Lower lobe of right lung (tissue), 2 donors: ENCODE measurements at regions not wholly inside any gene's neighbourhood (a gene's known extent, or its start where the extent isn't known, plus 50 kb on each side); places are given as distances from the start of the nearest gene placed in this dataset.

Source experiments
- ATAC-seq, 2 donors: fragments of 200-7000 bp; cut with Tn5 transposase; one replicate each; pipeline ENCODE4 v1.9.1; 2020 to 2022; ENCODE audit warnings: mild to moderate bottlenecking in 2 of 2, moderate library complexity in 2 of 2
- DNase-seq: peaks from one replicate; pipeline ENCODE4 v3.0.0-alpha.2; 2020
- H3K27ac ChIP-seq: fragments of 200-600 bp; one replicate; pipeline ENCODE4 v1.8.0; 2022
- H3K27me3 ChIP-seq: fragments of 200-600 bp; one replicate; pipeline ENCODE4 v1.8.0; 2022; ENCODE audit warnings: low read depth
- H3K36me3 ChIP-seq: fragments of 200-600 bp; one replicate; pipeline ENCODE4 v1.8.0; 2022; ENCODE audit warnings: mild to moderate bottlenecking
- H3K4me1 ChIP-seq: fragments of 200-600 bp; one replicate; pipeline ENCODE4 v1.8.0; 2022
- H3K4me3 ChIP-seq: fragments of 200-600 bp; one replicate; pipeline ENCODE4 v1.8.0; 2022; ENCODE audit warnings: mild to moderate bottlenecking
- H3K9me3 ChIP-seq: fragments of 200-600 bp; one replicate; pipeline ENCODE4 v1.8.0; 2022
- CTCF ChIP-seq: fragments of 200-600 bp; IDR thresholded peaks from one replicate; pipeline ENCODE4 v1.8.0; 2022; ENCODE audit warnings: antibody characterized with exemption, mild to moderate bottlenecking
- intact Hi-C: fragments of 100-400 bp; cut with DNase I; formaldehyde crosslinking; loops from one replicate; pipeline ENCODE4 v1.11.0; 2022
- donor health status: DM: no; HTN: yes; CAD: no; lungs with severe emphysema.

GRCh38 chr10:30233186-30233959 lies 115.7 kb downstream of the MTPAP start:
- Histone ChIP-seq H3K27me3 (no peaks in the 10 kb centered on the region), H3K27ac (no peak overlapping the region), H3K9me3 (no peaks in the 10 kb centered on the region), H3K36me3 (no peaks in the 10 kb centered on the region), H3K4me3 (no peak overlapping the region), H3K4me1 (no peaks in the 10 kb centered on the region)
- intact Hi-C loops, result no loop called here
- ATAC-seq (no peak), DNase-seq (no peak)
- no peak for TF ChIP-seq CTCF

- DNase-seq (no peak), ATAC-seq (no peak)
- H3K27ac ChIP-seq, result no peak overlapping the region
- no peak overlapping the region for H3K4me3 ChIP-seq
- TF ChIP-seq CTCF, result no peak
- H3K36me3 ChIP-seq, result no peaks in the 10 kb centered on the region
- no peaks in the 10 kb centered on the region for H3K27me3 ChIP-seq
- no peaks in the 10 kb centered on the region for H3K9me3 ChIP-seq
- H3K4me1 ChIP-seq, result no peaks in the 10 kb centered on the region
- intact Hi-C loops, result no loop called here
Measured at GRCh38 chr10:30231709-30232108, 117.4 kb downstream of the MTPAP start.

GRCh38 chr10:30231071-30231652 lies 117.9 kb downstream of the MTPAP start:
- Histone ChIP-seq H3K36me3 (no peaks in the 10 kb centered on the region), H3K4me3 (no peak overlapping the region), H3K27me3 (no peaks in the 10 kb centered on the region), H3K27ac (no peak overlapping the region), H3K4me1 (no peaks in the 10 kb centered on the region), H3K9me3 (no peaks in the 10 kb centered on the region)
- DNase-seq, result no peak
- TF ChIP-seq CTCF, result no peak
- intact Hi-C loops, result no loop called here
- peak in 1 of 2 donors; percentile 23 for ATAC-seq

GRCh38 chr10:30229536-30229935 lies 119.5 kb downstream of the MTPAP start:
- no peak for TF ChIP-seq CTCF
- intact Hi-C loops, result no loop called here
- H3K27me3 ChIP-seq, result no peaks in the 10 kb centered on the region
- H3K36me3 ChIP-seq, result no peaks in the 10 kb centered on the region
- no peaks in the 10 kb centered on the region for H3K9me3 ChIP-seq
- H3K27ac ChIP-seq, result no peak overlapping the region
- ATAC-seq (no peak), DNase-seq (no peak)
- no peaks in the 10 kb centered on the region for H3K4me1 ChIP-seq
- no peak overlapping the region for H3K4me3 ChIP-seq

- no peak overlapping the region for H3K4me3 ChIP-seq
- H3K27ac ChIP-seq, result no peak overlapping the region
- TF ChIP-seq CTCF, result no peak
- H3K27me3 ChIP-seq, result no peaks in the 10 kb centered on the region
- ATAC-seq (no peak), DNase-seq (no peak)
- H3K36me3 ChIP-seq, result no peaks in the 10 kb centered on the region
- H3K4me1 ChIP-seq, result no peaks in the 10 kb centered on the region
- intact Hi-C loops, result no loop called here
- H3K9me3 ChIP-seq, result no peaks in the 10 kb centered on the region
Measured at GRCh38 chr10:30228417-30229036, 120.6 kb downstream of the MTPAP start.
